Spleen (tissue), 11 donors: ENCODE measurements at regions not wholly inside any gene's neighbourhood (a gene's known extent, or its start where the extent isn't known, plus 50 kb on each side); places are given as distances from the start of the nearest gene placed in this dataset.

Experiments used
- DNase-seq: peaks from one replicate; pipeline ENCODE4 v3.0.0-alpha.2; 2020
- H3K27ac ChIP-seq, 8 donors: fragments of 200-600 bp; sonication (generic) in 7 of 8; 1 replicate in 4 of 8; 2 replicates in 4 of 8; pipeline versions ENCODE4 v1.5.0 to v1.8.0; 2016 to 2021; ENCODE audit warnings: inconsistent platforms in 4 of 8, mild to moderate bottlenecking in 4 of 8, moderate library complexity in 1 of 8
- H3K27me3 ChIP-seq, 7 donors: fragments of 200-600 bp; sonication (generic) in 6 of 7; replicated peaks in 1 of 7; 1 replicate in 4 of 7; 2 replicates in 3 of 7; pipeline versions ENCODE4 v1.5.0 to v1.8.0; 2016 to 2021; ENCODE audit warnings: inconsistent platforms in 3 of 7, mild to moderate bottlenecking in 1 of 7
- H3K36me3 ChIP-seq, 6 donors: fragments of 200-600 bp; sonication (generic) in 5 of 6; 1 replicate in 4 of 6; 2 replicates in 2 of 6; pipeline versions ENCODE4 v1.5.0 to v1.8.0; 2016 to 2021; ENCODE audit warnings: inconsistent platforms in 2 of 6
- H3K4me1 ChIP-seq, 6 donors: fragments of 200-600 bp; sonication (generic) in 5 of 6; 1 replicate in 3 of 6; 2 replicates in 3 of 6; pipeline versions ENCODE4 v1.5.0 to v1.8.0; 2016 to 2021; ENCODE audit warnings: inconsistent platforms in 3 of 6
- H3K4me3 ChIP-seq, 8 donors: fragments of 200-600 bp; sonication (generic) in 7 of 8; 1 replicate in 4 of 8; 2 replicates in 4 of 8; pipeline versions ENCODE4 v1.5.0 to v1.8.0; 2016 to 2021; ENCODE audit warnings: inconsistent platforms in 4 of 8, mild to moderate bottlenecking in 4 of 8, moderate library complexity in 2 of 8
- H3K9me3 ChIP-seq, 8 donors: fragments of 200-600 bp; sonication (generic) in 7 of 8; 1 replicate in 4 of 8; 2 replicates in 4 of 8; pipeline versions ENCODE4 v1.5.0 to v1.8.0; 2016 to 2021; ENCODE audit warnings: inconsistent platforms in 4 of 8
- CTCF ChIP-seq, 11 experiments: fragments of 200-600 bp in 7 of 11; fragments of 450-650 bp in 4 of 11; sonication (generic) in 4 of 11; IDR thresholded peaks in 8 of 11; conservative IDR thresholded peaks in 3 of 11; 1 replicate in 7 of 11; 2 replicates in 4 of 11; pipeline versions ENCODE4 v1.4.0 to v1.8.0; 2016 to 2021; ENCODE audit warnings: antibody characterized with exemption in 11 of 11, inconsistent platforms in 4 of 11, mild to moderate bottlenecking in 1 of 11
- POLR2A ChIP-seq, 3 donors: fragments of 450-650 bp; IDR thresholded peaks; one replicate each; pipeline ENCODE4 v1.5.1; 2017; ENCODE audit warnings: antibody characterized with exemption in 3 of 3, mild to moderate bottlenecking in 1 of 3
- POLR2AphosphoS5 ChIP-seq, 3 donors: sonication (generic); formaldehyde crosslinking; IDR thresholded peaks; one replicate each; pipeline ENCODE4 v1.5.1; 2017; ENCODE audit warnings: antibody characterized with exemption in 3 of 3
- WGBS, 5 donors: extraction: QIAGEN DNeasy Blood & Tissue Kit in 3 of 5; methylation state at CpG; one replicate each; pipeline versions ENCODE4 v1.1.5 to v1.1.7; 2013 to 2018; 5-methylcytosine and 5-hydroxymethylcytosine counted together
- intact Hi-C: fragments of 100-400 bp; cut with DNase I; formaldehyde crosslinking; loops from one replicate; pipeline ENCODE4 v1.15.0; 2023; ENCODE audit warnings: low total_unique reads
- donor health status: healthy with polysubstance abuse.
- donor health status: DM: no; HTN: no; CAD: no; lungs with moderate emphysema.
- donor health status: DM: no; HTN: no; CAD: no.
- donor health status: Bipolar disorder and iron deficiency.
- donor health status: healthy.
- donor health status: DM: no; HTN: no; CAD: no.
- donor health status: DM: yes; HTN: yes; CAD: no.

GRCh38 chr16:65283181-65283651 lies 161.4 kb upstream of the CDH11 start:
- no peak for TF ChIP-seq CTCF (IDR thresholded peaks at IDR 0.05 in 8 of 11, conservative IDR thresholded peaks at IDR 0.05 in 3 of 11)
- TF ChIP-seq POLR2AphosphoS5 (IDR thresholded peaks at IDR 0.05) = no peak
- TF ChIP-seq POLR2A (IDR thresholded peaks at IDR 0.05) = no peak
- Histone ChIP-seq H3K9me3 (no peaks in the 10 kb centered on the region), H3K27me3 (no peaks in the 10 kb centered on the region), H3K4me3 (no peak overlapping the region), H3K36me3 (no peaks in the 10 kb centered on the region), H3K4me1 (no peaks in the 10 kb centered on the region), H3K27ac (no peak overlapping the region)
- WGBS, 5 donors = 42 to 59% (median 51%) methylated on average over 3 of the region's 3 CpGs
- no peak for DNase-seq
- intact Hi-C loops = no loop called here

- Histone ChIP-seq H3K27me3 (no peaks in the 10 kb centered on the region), H3K4me1 (no peaks in the 10 kb centered on the region), H3K4me3 (no peak overlapping the region), H3K9me3 (no peaks in the 10 kb centered on the region), H3K27ac (no peak overlapping the region), H3K36me3 (no peaks in the 10 kb centered on the region)
- WGBS, 5 donors = 68 to 83% (median 79%) methylated on average over 2 of the region's 2 CpGs
- intact Hi-C loops = no loop called here
- TF ChIP-seq CTCF (IDR thresholded peaks at IDR 0.05 in 8 of 11, conservative IDR thresholded peaks at IDR 0.05 in 3 of 11) = no peak
- TF ChIP-seq POLR2AphosphoS5 (IDR thresholded peaks at IDR 0.05) = no peak
- no peak for TF ChIP-seq POLR2A (IDR thresholded peaks at IDR 0.05)
- no peak for DNase-seq
Observed at GRCh38 chr16:65281586-65281985, 159.7 kb upstream of the CDH11 start.

GRCh38 chr16:65280845-65281512 lies 159.1 kb upstream of the CDH11 start:
- Histone ChIP-seq H3K36me3 (no peaks in the 10 kb centered on the region), H3K4me1 (no peaks in the 10 kb centered on the region), H3K9me3 (no peaks in the 10 kb centered on the region), H3K4me3 (no peak overlapping the region), H3K27me3 (no peaks in the 10 kb centered on the region), H3K27ac (no peak overlapping the region)
- 65 to 76% (median 74%) methylated on average over 7 to 8 of the region's 8 CpGs for WGBS, 5 donors
- TF ChIP-seq CTCF (IDR thresholded peaks at IDR 0.05 in 8 of 11, conservative IDR thresholded peaks at IDR 0.05 in 3 of 11) (no peak), POLR2A (IDR thresholded peaks at IDR 0.05) (no peak), POLR2AphosphoS5 (IDR thresholded peaks at IDR 0.05) (no peak)
- intact Hi-C loops = no loop called here
- no peak for DNase-seq

- no peaks in the 10 kb centered on the region for H3K36me3 ChIP-seq
- H3K4me3 ChIP-seq = no peak overlapping the region
- TF ChIP-seq CTCF (IDR thresholded peaks at IDR 0.05 in 8 of 11, conservative IDR thresholded peaks at IDR 0.05 in 3 of 11) (no peak), POLR2A (IDR thresholded peaks at IDR 0.05) (no peak), POLR2AphosphoS5 (IDR thresholded peaks at IDR 0.05) (no peak)
- H3K27ac ChIP-seq = no peak overlapping the region
- no peaks in the 10 kb centered on the region for H3K9me3 ChIP-seq
- WGBS, 5 donors = 86 to 94% (median 91%) methylated on average over 1 of the region's 1 CpG
- DNase-seq = no peak
- H3K27me3 ChIP-seq = no peaks in the 10 kb centered on the region
- H3K4me1 ChIP-seq = no peaks in the 10 kb centered on the region
- intact Hi-C loops = no loop called here
Observed at GRCh38 chr16:65279576-65279975, 157.7 kb upstream of the CDH11 start.
